ENCODE measurements at regions not wholly inside any gene's neighbourhood (a gene's known extent, or its start where the extent isn't known, plus 50 kb on each side); places are given as distances from the start of the nearest gene placed in this dataset.

DNA sequence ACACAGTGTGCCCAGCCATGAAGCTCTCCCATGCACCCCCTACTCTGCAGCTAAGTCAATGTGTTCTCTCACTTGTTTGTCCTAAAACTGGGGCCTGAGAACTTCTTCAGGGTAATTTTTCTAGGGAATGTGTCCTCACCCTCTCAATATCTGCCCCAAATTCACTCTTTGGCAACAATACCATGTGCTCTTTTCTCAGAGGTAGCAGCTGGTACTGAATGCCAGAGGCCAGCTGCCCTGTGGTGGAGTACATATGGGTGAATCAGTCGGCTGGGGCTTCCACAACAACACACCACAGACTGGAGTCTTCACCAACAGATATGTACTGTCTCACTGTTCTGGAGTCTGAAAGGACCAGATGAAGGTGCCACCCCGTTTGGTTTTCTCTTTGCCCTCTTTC is 97.7 kb upstream of the TOP3B start:
- TF ChIP-seq CTCF (IDR thresholded peaks at IDR 0.05), result no peak
- TF ChIP-seq POLR2A (IDR thresholded peaks at IDR 0.05), result no peak
- DNase-seq, result no peak
- H3K27ac ChIP-seq, result no peak overlapping the region

GRCh38 chr22:22079404-22080148 is 97.0 kb upstream of the TOP3B start:
- H3K27me3 ChIP-seq, result no peaks in the 10 kb centered on the region
- DNase-seq, result no peak

More for the DNA sequence above, 97.7 kb upstream of the TOP3B start:
- no peaks in the 10 kb centered on the region for H3K9me3 ChIP-seq
- no peaks in the 10 kb centered on the region for H3K27me3 ChIP-seq
- H3K36me3 ChIP-seq, result no peaks in the 10 kb centered on the region
- no peak overlapping the region for H3K4me3 ChIP-seq
- no peaks in the 10 kb centered on the region for H3K4me1 ChIP-seq

GRCh38 chr22:22078329-22078728 is 95.7 kb upstream of the TOP3B start:
- no peak for TF ChIP-seq CTCF (IDR thresholded peaks at IDR 0.05)
- Histone ChIP-seq H3K9me3 (no peaks in the 10 kb centered on the region), H3K4me3 (no peak overlapping the region), H3K27me3 (no peaks in the 10 kb centered on the region), H3K36me3 (no peaks in the 10 kb centered on the region), H3K4me1 (no peaks in the 10 kb centered on the region), H3K27ac (no peak overlapping the region)
- no peak for DNase-seq

More at GRCh38 chr22:22079404-22080148, 97.0 kb upstream of the TOP3B start:
- Histone ChIP-seq H3K27ac (no peak overlapping the region), H3K4me1 (no peaks in the 10 kb centered on the region), H3K9me3 (no peaks in the 10 kb centered on the region), H3K4me3 (no peak overlapping the region), H3K36me3 (no peaks in the 10 kb centered on the region)
- TF ChIP-seq POLR2A (IDR thresholded peaks at IDR 0.05), result no peak
- TF ChIP-seq CTCF (IDR thresholded peaks at IDR 0.05), result no peak

GRCh38 chr22:22076932-22077703 is 94.5 kb upstream of the TOP3B start:
- Histone ChIP-seq H3K27ac (no peak overlapping the region), H3K36me3 (no peaks in the 10 kb centered on the region), H3K27me3 (no peaks in the 10 kb centered on the region), H3K9me3 (no peaks in the 10 kb centered on the region), H3K4me1 (no peaks in the 10 kb centered on the region), H3K4me3 (no peak overlapping the region)
- DNase-seq, result no peak
- TF ChIP-seq POLR2A (IDR thresholded peaks at IDR 0.05) (no peak), CTCF (IDR thresholded peaks at IDR 0.05) (no peak)

DNA sequence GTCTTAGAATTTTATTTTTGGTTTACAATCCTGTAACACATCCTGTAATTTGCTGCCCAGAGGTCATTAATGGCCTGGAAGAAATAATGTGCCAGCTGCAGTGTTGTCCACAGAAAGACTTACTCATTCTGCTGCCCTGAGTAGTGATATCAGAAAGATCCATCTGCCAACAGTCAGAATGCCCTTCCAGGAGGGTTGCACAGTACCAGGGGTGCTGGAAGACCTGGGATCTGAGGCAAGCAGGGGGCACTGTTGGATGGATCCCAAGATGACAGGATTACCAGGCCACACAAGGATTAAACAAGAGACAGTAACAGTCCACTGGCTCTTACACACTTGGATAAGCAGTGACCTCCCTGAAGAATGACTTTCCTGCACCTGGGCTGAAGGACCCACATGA is 93.8 kb upstream of the TOP3B start:
- Histone ChIP-seq H3K36me3 (no peaks in the 10 kb centered on the region), H3K9me3 (no peaks in the 10 kb centered on the region), H3K4me3 (no peak overlapping the region), H3K27ac (no peak overlapping the region), H3K27me3 (no peaks in the 10 kb centered on the region), H3K4me1 (no peaks in the 10 kb centered on the region)
- TF ChIP-seq CTCF (IDR thresholded peaks at IDR 0.05), result no peak
- no peak for TF ChIP-seq POLR2A (IDR thresholded peaks at IDR 0.05)
- no peak for DNase-seq

Measured in Peyer's patch (tissue), 4 donors.